Fibroblast of lung (primary cell): ENCODE measurements at regions not wholly inside any gene's neighbourhood (a gene's known extent, or its start where the extent isn't known, plus 50 kb on each side); places are given as distances from the start of the nearest gene placed in this dataset.

ENCODE experiments used
- DNase-seq, 2 donors: peaks; one replicate each; pipeline versions ENCODE4 v3.0.0 to v3.0.0-alpha.2; 2010; ENCODE audit warnings: low read depth in 2 of 2
- H2AFZ ChIP-seq: 2 replicates; pipeline ENCODE4 v1.5.1; 2012; ENCODE audit warnings: low read length, control low read depth, inconsistent platforms
- H3K27ac ChIP-seq: 2 replicates; pipeline ENCODE4 v1.5.1; 2011; ENCODE audit warnings: low read length, control low read depth; ENCODE audit not compliant: insufficient read depth
- H3K27me3 ChIP-seq: 2 replicates; pipeline ENCODE4 v1.5.1; 2011; ENCODE audit warnings: mild to moderate bottlenecking, low read length; ENCODE audit not compliant: control insufficient read depth, insufficient read depth
- H3K36me3 ChIP-seq: 2 replicates; pipeline ENCODE4 v1.5.1; 2011; ENCODE audit warnings: low read length; ENCODE audit not compliant: control insufficient read depth, insufficient read depth
- H3K4me1 ChIP-seq: 2 replicates; pipeline ENCODE4 v1.5.1; 2011; ENCODE audit warnings: low read length; ENCODE audit not compliant: control insufficient read depth, insufficient read depth; ENCODE audit errors: extremely low read depth
- H3K4me2 ChIP-seq: 2 replicates; pipeline ENCODE4 v1.5.1; 2011; ENCODE audit warnings: low read length, control low read depth; ENCODE audit not compliant: insufficient read depth; ENCODE audit errors: extremely low read depth
- H3K4me3 ChIP-seq, 4 experiments: fragments of 200-600 bp in 1 of 4; sonication (generic) in 1 of 4; replicated peaks in 1 of 4; 2 replicates each; pipeline ENCODE4 v1.5.1; 2011 to 2016; ENCODE audit warnings: low read length in 4 of 4, low read depth in 3 of 4, mild to moderate bottlenecking in 3 of 4, control low read depth in 2 of 4, inconsistent platforms in 1 of 4, mixed read lengths in 1 of 4; ENCODE audit not compliant: insufficient read depth in 1 of 4; ENCODE audit errors: control extremely low read depth in 1 of 4
- H3K79me2 ChIP-seq: 2 replicates; pipeline ENCODE4 v1.5.1; 2012; ENCODE audit warnings: mild to moderate bottlenecking, low read length, inconsistent platforms; ENCODE audit not compliant: control insufficient read depth, insufficient read depth
- H3K9ac ChIP-seq: 2 replicates; pipeline ENCODE4 v1.5.1; 2011; ENCODE audit warnings: mild to moderate bottlenecking, low read length, control low read depth; ENCODE audit not compliant: insufficient read depth
- H3K9me3 ChIP-seq: 2 replicates; pipeline ENCODE4 v1.5.1; 2012; ENCODE audit warnings: low read depth, low read length; ENCODE audit not compliant: control insufficient read depth, insufficient read depth
- H4K20me1 ChIP-seq: 2 replicates; pipeline ENCODE4 v1.5.1; 2011; ENCODE audit warnings: low read length; ENCODE audit not compliant: control insufficient read depth, insufficient read depth; ENCODE audit errors: extremely low read depth
- CTCF ChIP-seq, 2 donors: IDR thresholded peaks in 1 of 2; conservative IDR thresholded peaks in 1 of 2; 1 replicate in 1 of 2; 2 replicates in 1 of 2; pipeline ENCODE4 v1.5.1; 2011 to 2012; ENCODE audit warnings: low read length in 2 of 2, control low read depth in 1 of 2, inconsistent platforms in 1 of 2, low read depth in 1 of 2, mild to moderate bottlenecking in 1 of 2
- EZH2 ChIP-seq: IDR thresholded peaks from 2 replicates; pipeline ENCODE4 v1.5.1; 2012; ENCODE audit warnings: low read length, control low read depth, mild to moderate bottlenecking; ENCODE audit errors: missing control alignments

GRCh38 chr6:68141190-68141589 lies 493.9 kb upstream of the ADGRB3 start:
- Histone ChIP-seq H3K4me1 (no peaks in the 10 kb centered on the region), H3K4me3 (no peak overlapping the region), H3K27ac (no peak overlapping the region), H2AFZ (no peak overlapping the region), H3K9me3 (no peaks in the 10 kb centered on the region), H3K36me3 (no peaks in the 10 kb centered on the region), H3K9ac (no peak overlapping the region), H3K27me3 (no peaks in the 10 kb centered on the region), H3K79me2 (no peaks in the 10 kb centered on the region), H3K4me2 (no peak overlapping the region), H4K20me1 (no peaks in the 10 kb centered on the region)
- no peak for DNase-seq
- TF ChIP-seq EZH2: no peak
- no peak for TF ChIP-seq CTCF (conservative IDR thresholded peaks at IDR 0.05 in 1 of 2, IDR thresholded peaks at IDR 0.05 in 1 of 2; ENCODE audit: low read depth in 1 of 2, low read length in 2 of 2)

DNA sequence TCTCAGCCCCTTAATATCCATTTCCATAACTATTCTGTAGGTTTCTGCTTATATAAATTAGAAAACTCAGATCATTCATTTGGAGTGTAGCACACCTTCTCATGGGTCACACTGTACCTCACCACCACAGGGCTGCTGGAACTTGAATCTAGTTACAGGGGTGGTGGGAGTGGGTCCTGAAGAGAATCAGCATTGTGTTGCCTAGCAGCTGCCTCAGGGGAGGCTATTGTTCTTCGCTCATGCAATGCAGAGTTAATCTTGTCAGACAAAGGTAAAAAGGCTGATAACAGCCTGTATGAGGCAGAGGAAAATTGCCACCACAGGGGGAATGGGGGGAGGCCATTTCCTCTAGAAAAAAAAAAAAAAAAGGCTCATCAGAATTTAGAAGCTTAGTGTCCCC lies 496.0 kb upstream of the ADGRB3 start:
- H3K9me3 ChIP-seq: no peaks in the 10 kb centered on the region
- no peaks in the 10 kb centered on the region for H3K79me2 ChIP-seq
- H2AFZ ChIP-seq: no peak overlapping the region
- no peaks in the 10 kb centered on the region for H4K20me1 ChIP-seq
- H3K4me1 ChIP-seq: no peaks in the 10 kb centered on the region
- no peaks in the 10 kb centered on the region for H3K27me3 ChIP-seq
- no peaks in the 10 kb centered on the region for H3K36me3 ChIP-seq
- H3K27ac ChIP-seq: no peak overlapping the region
- H3K4me3 ChIP-seq: no peak overlapping the region
- no peak overlapping the region for H3K9ac ChIP-seq
- no peak overlapping the region for H3K4me2 ChIP-seq
- DNase-seq: no peak
- no peak for TF ChIP-seq CTCF (conservative IDR thresholded peaks at IDR 0.05 in 1 of 2, IDR thresholded peaks at IDR 0.05 in 1 of 2; ENCODE audit: low read depth in 1 of 2, low read length in 2 of 2)
- TF ChIP-seq EZH2: no peak

- Histone ChIP-seq H3K4me1 (no peaks in the 10 kb centered on the region), H3K9me3 (no peaks in the 10 kb centered on the region), H3K36me3 (no peaks in the 10 kb centered on the region), H3K79me2 (no peaks in the 10 kb centered on the region), H3K27ac (no peak overlapping the region), H3K27me3 (no peaks in the 10 kb centered on the region), H3K9ac (no peak overlapping the region), H3K4me2 (no peak overlapping the region), H3K4me3 (no peak overlapping the region), H4K20me1 (no peaks in the 10 kb centered on the region), H2AFZ (no peak overlapping the region)
- TF ChIP-seq EZH2 (no peak), CTCF (conservative IDR thresholded peaks at IDR 0.05 in 1 of 2, IDR thresholded peaks at IDR 0.05 in 1 of 2; ENCODE audit: low read depth in 1 of 2, low read length in 2 of 2) (no peak)
- peak in 1 of 2 donors; percentile 50 for DNase-seq
These were observed 500.3 kb upstream of the ADGRB3 start for GRCh38 chr6:68134796-68135195.
